IMR-90 (cell line): ENCODE measurements at regions not wholly inside any gene's neighbourhood (a gene's known extent, or its start where the extent isn't known, plus 50 kb on each side); places are given as distances from the start of the nearest gene placed in this dataset.

Source experiments
- ATAC-seq: fragments of 200-7000 bp; cut with Tn5 transposase; 2 replicates; pipeline ENCODE4 v1.9.1; 2020; ENCODE audit warnings: low read depth, mild to moderate bottlenecking, moderate library complexity
- BruUV-seq: library from RNA; stranded (reverse); fragments of 400-500 nt; replicated peaks from 2 replicates; lab custom pipeline; 2021; lab: Mats Ljungman, UMichigan
- CTCF ChIA-PET: fragments of 300-600 bp; formaldehyde crosslinking; extraction: SDS; loops from one replicate; lab custom pipeline; 2021; ENCODE audit warnings: antibody characterized with exemption; lab: Yijun Ruan, JAX
- POLR2A ChIA-PET: fragments of 300-600 bp; sonication (Branson Sonifier 250); formaldehyde crosslinking; loops from one replicate; lab custom pipeline; 2022; ENCODE audit warnings: antibody characterized with exemption; ENCODE audit not compliant: unreplicated experiment; lab: Charles Lee
- DNase-seq: peaks from one replicate; pipeline ENCODE4 v3.0.0; 2013
- H2AFZ ChIP-seq: replicated peaks from 2 replicates; pipeline ENCODE3; 2013; ENCODE audit warnings: low read length, mild to moderate bottlenecking; ENCODE audit not compliant: poor library complexity
- H2AK5ac ChIP-seq: 2 replicates; pipeline ENCODE4 v1.6.1; 2013; ENCODE audit warnings: low read depth, low read length, inconsistent platforms
- H2AK9ac ChIP-seq: replicated peaks from 2 replicates; pipeline ENCODE3; 2013; ENCODE audit warnings: mild to moderate bottlenecking, low read depth, low read length, moderate library complexity; ENCODE audit not compliant: poor library complexity
- H2BK120ac ChIP-seq: 2 replicates; pipeline ENCODE4 v1.6.1; 2013; ENCODE audit warnings: low read depth, low read length, inconsistent platforms
- H2BK15ac ChIP-seq: 3 replicates; pipeline ENCODE4 v1.6.1; 2013; ENCODE audit warnings: low read depth, low read length, inconsistent platforms
- H2BK20ac ChIP-seq: 2 replicates; pipeline ENCODE4 v1.6.1; 2013; ENCODE audit warnings: low read depth, mild to moderate bottlenecking, inconsistent platforms, low read length, moderate library complexity
- H2BK5ac ChIP-seq: 2 replicates; pipeline ENCODE4 v1.6.1; 2013; ENCODE audit warnings: mild to moderate bottlenecking, low read depth, low read length, inconsistent platforms; ENCODE audit not compliant: poor library complexity, severe bottlenecking
- H3K14ac ChIP-seq: replicated peaks from 2 replicates; pipeline ENCODE4 v1.6.1; 2013; ENCODE audit warnings: low read depth, low read length, inconsistent platforms
- H3K18ac ChIP-seq: 2 replicates; pipeline ENCODE4 v1.6.1; 2013; ENCODE audit warnings: low read depth, low read length, control low read depth
- H3K23ac ChIP-seq: 2 replicates; pipeline ENCODE4 v1.6.1; 2013; ENCODE audit warnings: low read depth, low read length, inconsistent platforms
- H3K27ac ChIP-seq: 2 replicates; pipeline ENCODE4 v1.5.1; 2013; ENCODE audit warnings: mild to moderate bottlenecking, control low read depth, low read length; ENCODE audit not compliant: insufficient read depth
- H3K27me3 ChIP-seq: 2 replicates; pipeline ENCODE4 v1.6.1; 2013; ENCODE audit warnings: low read length; ENCODE audit not compliant: control insufficient read depth, insufficient read depth
- H3K36me3 ChIP-seq: 2 replicates; pipeline ENCODE4 v1.6.1; 2013; ENCODE audit warnings: low read length, mixed read lengths; ENCODE audit not compliant: control insufficient read depth, insufficient read depth
- H3K4ac ChIP-seq: 2 replicates; pipeline ENCODE4 v1.6.1; 2013; ENCODE audit warnings: low read depth, low read length, inconsistent platforms
- H3K4me1 ChIP-seq: 2 replicates; pipeline ENCODE4 v1.6.1; 2013; ENCODE audit warnings: low read length, mixed read lengths; ENCODE audit not compliant: control insufficient read depth, insufficient read depth
- H3K4me2 ChIP-seq: 2 replicates; pipeline ENCODE4 v1.6.1; 2013; ENCODE audit warnings: low read depth, mild to moderate bottlenecking, control low read depth, low read length, moderate library complexity
- H3K4me3 ChIP-seq: 2 replicates; pipeline ENCODE4 v1.5.1; 2013; ENCODE audit warnings: low read depth, mild to moderate bottlenecking, control low read depth, low read length, moderate library complexity; ENCODE audit not compliant: insufficient read depth
- H3K56ac ChIP-seq: 2 replicates; pipeline ENCODE4 v1.6.1; 2013; ENCODE audit warnings: low read length, inconsistent platforms; ENCODE audit not compliant: insufficient read depth; ENCODE audit errors: extremely low read depth
- H3K79me1 ChIP-seq, 2 experiments: 2 replicates each; pipeline ENCODE4 v1.6.1; 2013; ENCODE audit warnings: low read length in 2 of 2, inconsistent platforms in 1 of 2, low read depth in 1 of 2
- H3K9ac ChIP-seq: 2 replicates; pipeline ENCODE4 v1.6.1; 2013; ENCODE audit warnings: low read depth, low read length, control low read depth
- H3K9me1 ChIP-seq: 2 replicates; pipeline ENCODE4 v1.6.1; 2013; ENCODE audit warnings: low read length, inconsistent platforms; ENCODE audit not compliant: insufficient read depth
- H3K9me3 ChIP-seq: 2 replicates; pipeline ENCODE4 v1.6.1; 2013; ENCODE audit warnings: low read length; ENCODE audit not compliant: control insufficient read depth, insufficient read depth
- H4K20me1 ChIP-seq: 2 replicates; pipeline ENCODE4 v1.6.1; 2013; ENCODE audit warnings: low read length, inconsistent platforms; ENCODE audit not compliant: insufficient read depth
- H4K5ac ChIP-seq: 2 replicates; pipeline ENCODE4 v1.6.1; 2013; ENCODE audit warnings: mild to moderate bottlenecking, low read depth, low read length, control low read depth
- H4K8ac ChIP-seq, 2 experiments: 2 replicates each; pipeline ENCODE4 v1.6.1; 2013; ENCODE audit warnings: low read depth in 2 of 2, low read length in 2 of 2, control low read depth in 1 of 2, inconsistent platforms in 1 of 2
- H4K91ac ChIP-seq: 2 replicates; pipeline ENCODE4 v1.6.1; 2013; ENCODE audit warnings: low read depth, low read length, inconsistent platforms; ENCODE audit not compliant: insufficient read depth
- CHD1 ChIP-seq: IDR thresholded peaks from 2 replicates; pipeline ENCODE4 v1.6.1; 2012; ENCODE audit warnings: low read depth, low read length, improper control_type of control experiment
- MAFK ChIP-seq: IDR thresholded peaks from 2 replicates; pipeline ENCODE4 v1.6.1; 2012; ENCODE audit warnings: low read depth, low read length, improper control_type of control experiment
- RFX5 ChIP-seq: IDR thresholded peaks from 2 replicates; pipeline ENCODE4 v1.8.0; 2012; ENCODE audit warnings: low read depth, mild to moderate bottlenecking, low read length, moderate library complexity
- WGBS, 2 experiments: methylation state at CpG; one replicate each; pipeline versions ENCODE4 v1.1.5 to v1.1.7; 2013; ENCODE audit warnings: missing lambda C conversion rate in 2 of 2; ENCODE audit not compliant: insufficient read length in 1 of 2; ENCODE audit errors: extremely low coverage in 2 of 2; 5-methylcytosine and 5-hydroxymethylcytosine counted together
- dilution Hi-C: fragments of 300-500 bp; cut with HindIII; formaldehyde crosslinking; loops from one replicate; pipeline ENCODE4 v1.14.3; 2018; ENCODE audit warnings: low sequenced_read_pairs; ENCODE audit not compliant: unreplicated experiment
- in situ Hi-C: fragments of 300-500 bp; cut with MboI; formaldehyde crosslinking; loops from 3 replicates; pipeline ENCODE4 v1.14.3; 2019; ENCODE audit warnings: low sequenced_read_pairs, inconsistent platforms, mixed read lengths
- intact Hi-C: fragments of 100-400 bp; cut with micrococcal nuclease; formaldehyde crosslinking; loops from 2 replicates; pipeline ENCODE4 v1.10.0; 2022

- BruUV-seq, result no TSS peak
- no peak overlapping the region for H4K5ac ChIP-seq
- DNase-seq, result no peak
Observed at GRCh38 chr3:23130406-23130805, 72.7 kb upstream of the UBE2E2 start.

More at GRCh38 chr3:23130406-23130805, 72.7 kb upstream of the UBE2E2 start:
- Histone ChIP-seq H3K4me1 (no peaks in the 10 kb centered on the region), H2BK15ac (no peak overlapping the region), H2BK5ac (no peak overlapping the region), H4K8ac (no peak overlapping the region), H3K4me2 (no peak overlapping the region), H3K4ac (no peak overlapping the region), H3K56ac (no peak overlapping the region), H3K36me3 (no peaks in the 10 kb centered on the region), H3K79me1 (no peaks in the 10 kb centered on the region), H3K9ac (no peak overlapping the region), H2BK120ac (no peak overlapping the region), H3K9me3 (no peaks in the 10 kb centered on the region), H3K4me3 (no peak overlapping the region), H3K23ac (no peak overlapping the region), H2BK20ac (no peak overlapping the region), H4K20me1 (no peaks in the 10 kb centered on the region), H2AFZ (no peak overlapping the region), H4K91ac (no peak overlapping the region), H2AK5ac (no peak overlapping the region), H3K18ac (no peak overlapping the region), H2AK9ac (no peak overlapping the region), H3K27ac (no peak overlapping the region), H3K9me1 (no peaks in the 10 kb centered on the region), H3K27me3 (no peaks in the 10 kb centered on the region), H3K14ac (no peak overlapping the region)
- intact Hi-C loops, result no loop called here
- dilution Hi-C loops, result no loop called here
- ChIA-PET CTCF (no interaction called here), POLR2A (no interaction called here)
- TF ChIP-seq MAFK, result no peak
- no peak for TF ChIP-seq CHD1
- TF ChIP-seq RFX5, result no peak
- ATAC-seq, result no peak
- in situ Hi-C loops, result no loop called here
- WGBS, 2 experiments, result no CpG with 5 or more reads among the region's 4 CpGs
